Omental fat pad (tissue), 3 donors: ENCODE measurements at regions not wholly inside any gene's neighbourhood (a gene's known extent, or its start where the extent isn't known, plus 50 kb on each side); places are given as distances from the start of the nearest gene placed in this dataset.

Experiments
- ATAC-seq: fragments of 150-250 bp; one replicate; pipeline ENCODE4 v1.9.1; 2016; ENCODE audit warnings: mild to moderate bottlenecking, moderate library complexity; ENCODE audit not compliant: low FRiP score
- DNase-seq: peaks from one replicate; pipeline ENCODE4 v3.0.0-alpha.2; 2019; ENCODE audit warnings: low spot score
- TF ChIP-seq, protein P1 (sequence below), 3 donors: fragments of 450-650 bp; IDR thresholded peaks; one replicate each; pipeline ENCODE4 v1.5.1; 2016 to 2017; ENCODE audit warnings: antibody characterized with exemption in 3 of 3, mild to moderate bottlenecking in 3 of 3, moderate library complexity in 2 of 3

DNA sequence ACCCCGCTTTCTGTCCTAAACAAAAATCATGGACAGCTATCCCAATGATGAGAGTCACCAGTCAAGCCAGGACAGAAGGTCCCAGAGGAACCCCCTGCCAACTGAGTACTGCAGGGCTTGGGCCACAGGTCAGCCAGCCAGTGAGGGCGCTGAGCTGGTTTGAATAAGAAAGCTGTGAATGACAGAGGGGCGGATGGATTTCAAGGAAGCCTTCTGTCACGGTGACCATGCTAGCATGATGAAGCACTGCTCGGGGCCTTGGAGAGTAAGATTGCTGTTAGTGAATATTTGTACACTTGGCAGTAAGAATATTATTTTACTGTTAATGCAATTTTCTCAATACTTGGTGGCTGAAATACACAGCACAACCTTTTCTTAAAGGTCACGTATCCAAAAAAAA is 734.0 kb upstream of the NR2F2 start:
- ATAC-seq (no peak), DNase-seq (no peak)
- TF ChIP-seq, protein P1, sequence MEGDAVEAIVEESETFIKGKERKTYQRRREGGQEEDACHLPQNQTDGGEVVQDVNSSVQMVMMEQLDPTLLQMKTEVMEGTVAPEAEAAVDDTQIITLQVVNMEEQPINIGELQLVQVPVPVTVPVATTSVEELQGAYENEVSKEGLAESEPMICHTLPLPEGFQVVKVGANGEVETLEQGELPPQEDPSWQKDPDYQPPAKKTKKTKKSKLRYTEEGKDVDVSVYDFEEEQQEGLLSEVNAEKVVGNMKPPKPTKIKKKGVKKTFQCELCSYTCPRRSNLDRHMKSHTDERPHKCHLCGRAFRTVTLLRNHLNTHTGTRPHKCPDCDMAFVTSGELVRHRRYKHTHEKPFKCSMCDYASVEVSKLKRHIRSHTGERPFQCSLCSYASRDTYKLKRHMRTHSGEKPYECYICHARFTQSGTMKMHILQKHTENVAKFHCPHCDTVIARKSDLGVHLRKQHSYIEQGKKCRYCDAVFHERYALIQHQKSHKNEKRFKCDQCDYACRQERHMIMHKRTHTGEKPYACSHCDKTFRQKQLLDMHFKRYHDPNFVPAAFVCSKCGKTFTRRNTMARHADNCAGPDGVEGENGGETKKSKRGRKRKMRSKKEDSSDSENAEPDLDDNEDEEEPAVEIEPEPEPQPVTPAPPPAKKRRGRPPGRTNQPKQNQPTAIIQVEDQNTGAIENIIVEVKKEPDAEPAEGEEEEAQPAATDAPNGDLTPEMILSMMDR (IDR thresholded peaks at IDR 0.05), result no peak

DNA sequence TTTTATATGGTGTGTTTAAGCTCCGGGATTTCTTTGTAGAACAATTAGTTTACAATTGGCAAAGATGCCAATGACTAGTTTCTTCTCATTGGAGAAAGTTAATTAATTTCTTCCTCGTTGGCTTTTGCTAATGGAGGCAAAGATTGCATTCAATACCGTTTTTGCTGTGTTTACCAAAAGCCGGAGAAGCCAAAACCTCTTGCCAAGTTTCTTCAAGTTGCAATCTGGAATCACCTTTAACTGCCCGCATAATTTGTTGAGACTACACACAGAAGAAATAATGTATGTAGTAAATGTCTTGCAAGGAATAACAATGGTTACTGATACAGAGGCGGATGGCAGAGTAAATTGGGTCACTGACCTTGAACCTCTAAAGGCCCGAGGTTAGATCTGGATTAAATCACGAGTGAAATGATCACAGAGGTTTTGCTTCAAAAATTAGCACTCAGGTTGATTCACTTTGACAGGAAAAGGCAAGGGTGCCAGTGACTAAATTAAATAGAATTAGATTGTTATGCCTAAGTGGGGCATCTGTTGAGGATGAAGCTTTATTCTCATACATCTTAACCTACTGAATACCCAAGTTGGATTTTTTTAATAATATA is 732.1 kb upstream of the NR2F2 start:
- DNase-seq, result no peak
- TF ChIP-seq, protein P1 (IDR thresholded peaks at IDR 0.05), result no peak
- no peak for ATAC-seq

- ATAC-seq (peak; percentile 23), DNase-seq (no peak)
- TF ChIP-seq, protein P1 (IDR thresholded peaks at IDR 0.05), result no peak
Measured at GRCh38 chr15:95600367-95600766, 730.1 kb upstream of the NR2F2 start.

GRCh38 chr15:95600884-95601283 is 729.6 kb upstream of the NR2F2 start:
- DNase-seq (no peak), ATAC-seq (no peak)
- TF ChIP-seq, protein P1 (IDR thresholded peaks at IDR 0.05), result no peak

DNA sequence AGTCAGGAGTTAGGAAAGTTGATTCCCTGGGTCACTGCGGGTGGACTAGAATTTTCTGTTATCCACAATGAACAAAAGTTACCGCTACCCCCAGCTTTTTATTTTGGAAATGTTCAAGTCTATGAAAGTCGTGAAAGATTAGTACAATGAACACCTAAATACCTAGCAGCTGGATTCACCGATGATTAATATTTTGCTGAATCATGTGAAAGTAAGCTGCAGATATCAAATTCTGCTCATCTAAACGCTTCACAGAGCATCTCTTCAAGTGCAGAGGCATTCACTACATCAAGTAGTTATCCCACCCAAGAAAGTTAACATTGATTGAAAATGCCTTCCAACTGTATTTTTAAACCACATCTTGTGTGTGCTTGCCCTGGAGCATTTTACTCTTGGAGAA is 729.0 kb upstream of the NR2F2 start:
- ATAC-seq (no peak), DNase-seq (no peak)
- TF ChIP-seq, protein P1 (IDR thresholded peaks at IDR 0.05), result no peak

DNA sequence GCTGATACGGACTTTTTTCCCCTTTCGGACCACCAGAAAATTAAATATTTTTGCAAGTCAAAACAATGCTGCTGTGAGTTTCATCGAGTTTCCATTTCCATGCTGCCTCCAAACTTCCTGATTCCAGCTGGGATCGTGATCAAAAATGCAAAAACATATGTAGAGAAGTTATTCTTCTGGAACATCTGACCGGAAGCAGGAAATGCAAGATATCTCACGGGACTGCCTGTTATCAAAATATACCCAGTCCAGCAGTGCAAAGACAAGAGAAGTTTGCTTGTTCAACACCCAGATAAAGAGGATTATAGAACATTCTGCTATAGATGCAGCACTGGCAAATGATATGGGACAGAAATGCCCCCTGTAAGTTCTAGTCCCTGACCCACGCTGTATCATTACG is 726.7 kb upstream of the NR2F2 start:
- DNase-seq, result no peak
- TF ChIP-seq, protein P1 (IDR thresholded peaks at IDR 0.05), result no peak
- no peak for ATAC-seq

- ATAC-seq, result no peak
- TF ChIP-seq, protein P1 (IDR thresholded peaks at IDR 0.05), result no peak
- DNase-seq, result no peak
Measured at GRCh38 chr15:95604634-95605036, 725.9 kb upstream of the NR2F2 start.
